Glutamatergic neuron (in vitro differentiated cells): ENCODE measurements at regions not wholly inside any gene's neighbourhood (a gene's known extent, or its start where the extent isn't known, plus 50 kb on each side); places are given as distances from the start of the nearest gene placed in this dataset.

ENCODE experiments used
- DNase-seq: peaks from one replicate; pipeline ENCODE4 v3.0.0; 2022
- H3K27ac Mint-ChIP-seq: one replicate; pipeline ENCODE4 v1.8.0; 2020; ENCODE audit warnings: mild to moderate bottlenecking, mixed read lengths, inconsistent platforms; ENCODE audit not compliant: unreplicated experiment
- H3K27me3 Mint-ChIP-seq: one replicate; pipeline ENCODE4 v1.8.0; 2020; ENCODE audit warnings: mild to moderate bottlenecking, moderate library complexity, mixed read lengths, inconsistent platforms; ENCODE audit not compliant: unreplicated experiment
- H3K36me3 Mint-ChIP-seq: one replicate; pipeline ENCODE4 v1.8.0; 2020; ENCODE audit warnings: mild to moderate bottlenecking, mixed read lengths, inconsistent platforms; ENCODE audit not compliant: unreplicated experiment
- H3K4me1 Mint-ChIP-seq: one replicate; pipeline ENCODE4 v1.8.0; 2020; ENCODE audit warnings: mild to moderate bottlenecking, low read depth, mixed read lengths, inconsistent platforms; ENCODE audit not compliant: unreplicated experiment
- H3K4me3 Mint-ChIP-seq: one replicate; pipeline ENCODE4 v1.8.0; 2020; ENCODE audit warnings: mild to moderate bottlenecking, mixed read lengths, inconsistent platforms; ENCODE audit not compliant: unreplicated experiment
- H3K9me3 Mint-ChIP-seq: one replicate; pipeline ENCODE4 v1.8.0; 2020; ENCODE audit warnings: mild to moderate bottlenecking, moderate library complexity, mixed read lengths, inconsistent platforms; ENCODE audit not compliant: unreplicated experiment
- CTCF ChIP-seq: fragments of 200-600 bp; sonication (generic); IDR thresholded peaks from one replicate; pipeline ENCODE4 v1.5.0; 2021; ENCODE audit not compliant: partially characterized antibody, unreplicated experiment

DNA sequence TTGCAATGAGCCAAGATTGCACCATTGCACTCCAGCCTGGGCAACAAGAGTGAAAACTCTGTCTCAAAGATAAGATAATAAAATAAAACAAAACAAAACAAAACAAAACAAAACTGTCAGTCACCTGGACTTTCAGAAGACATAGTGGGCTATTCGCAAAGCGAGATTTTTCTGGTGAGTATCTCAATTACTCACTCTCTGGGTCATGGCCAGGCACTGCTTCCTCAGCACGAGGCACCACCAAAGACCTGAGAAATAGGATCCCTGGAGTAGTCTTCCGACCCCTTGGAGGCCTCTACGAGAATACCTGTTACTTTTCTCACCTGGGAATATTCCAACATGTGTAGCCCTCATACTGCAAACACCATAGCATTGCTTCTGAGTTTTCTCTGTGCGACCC lies 201.7 kb upstream of the ZNF618 start:
- no peaks in the 10 kb centered on the region for H3K9me3 Mint-ChIP-seq
- H3K4me1 Mint-ChIP-seq = peaks cover 9% of the 10 kb centered on the region
- DNase-seq = no peak
- no peak for TF ChIP-seq CTCF
- H3K4me3 Mint-ChIP-seq = no peak overlapping the region
- H3K27ac Mint-ChIP-seq = no peak overlapping the region
- H3K36me3 Mint-ChIP-seq = no peaks in the 10 kb centered on the region
- H3K27me3 Mint-ChIP-seq = peaks cover 4% of the 10 kb centered on the region

DNA sequence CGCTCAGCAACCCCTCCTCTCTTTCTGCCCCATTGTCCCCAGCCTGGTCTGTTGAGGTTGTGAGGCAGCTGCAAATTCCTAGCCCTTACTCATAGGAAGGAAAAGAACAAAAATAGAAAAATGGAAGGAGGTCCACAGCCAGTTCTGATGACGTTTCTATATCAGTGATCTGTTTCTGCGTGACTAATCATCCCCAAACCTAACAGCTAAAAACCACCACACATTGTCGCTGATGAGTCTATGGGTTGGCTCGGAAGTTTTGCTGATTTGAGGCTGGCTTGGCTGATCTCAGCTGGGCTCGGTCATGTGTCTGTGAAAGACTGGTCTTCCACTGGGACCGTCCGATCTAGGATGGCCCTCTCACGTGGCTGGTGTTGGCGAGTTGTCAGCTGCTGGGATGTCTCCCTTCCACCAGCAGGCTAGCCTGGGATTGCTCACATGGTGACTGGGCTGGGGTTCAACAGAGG lies 200.6 kb upstream of the ZNF618 start:
- Mint-ChIP-seq H3K9me3 (no peaks in the 10 kb centered on the region), H3K27me3 (peaks cover 4% of the 10 kb centered on the region), H3K4me1 (peaks cover 9% of the 10 kb centered on the region), H3K27ac (no peak overlapping the region), H3K4me3 (no peak overlapping the region), H3K36me3 (no peaks in the 10 kb centered on the region)
- no peak for DNase-seq
- no peak for TF ChIP-seq CTCF

DNA sequence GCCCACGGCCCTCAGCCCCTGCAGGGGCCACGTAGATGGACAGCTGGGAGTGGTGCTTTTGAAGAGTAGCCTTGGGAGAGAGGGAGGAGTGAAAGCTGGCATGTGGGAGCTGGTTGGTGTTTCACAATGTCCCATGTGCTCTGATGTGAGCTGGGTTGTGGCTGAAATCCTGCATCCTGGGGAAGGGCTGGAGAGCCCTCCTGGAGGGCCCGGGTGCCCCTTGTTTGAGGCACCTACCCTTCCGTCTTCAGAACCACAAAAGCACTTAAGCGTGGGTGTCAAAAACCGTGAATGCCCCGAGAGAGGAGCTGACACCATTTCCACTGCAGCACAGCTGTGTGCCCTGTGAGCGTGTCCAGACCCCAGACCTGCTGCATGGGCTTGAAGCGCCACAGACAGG lies 199.1 kb upstream of the ZNF618 start:
- no peak for DNase-seq
- peaks cover 8% of the 10 kb centered on the region for H3K4me1 Mint-ChIP-seq
- no peak for TF ChIP-seq CTCF
- H3K9me3 Mint-ChIP-seq = no peaks in the 10 kb centered on the region
- no peak overlapping the region for H3K4me3 Mint-ChIP-seq
- no peaks in the 10 kb centered on the region for H3K36me3 Mint-ChIP-seq
- peaks cover 3% of the 10 kb centered on the region for H3K27me3 Mint-ChIP-seq
- no peak overlapping the region for H3K27ac Mint-ChIP-seq

DNA sequence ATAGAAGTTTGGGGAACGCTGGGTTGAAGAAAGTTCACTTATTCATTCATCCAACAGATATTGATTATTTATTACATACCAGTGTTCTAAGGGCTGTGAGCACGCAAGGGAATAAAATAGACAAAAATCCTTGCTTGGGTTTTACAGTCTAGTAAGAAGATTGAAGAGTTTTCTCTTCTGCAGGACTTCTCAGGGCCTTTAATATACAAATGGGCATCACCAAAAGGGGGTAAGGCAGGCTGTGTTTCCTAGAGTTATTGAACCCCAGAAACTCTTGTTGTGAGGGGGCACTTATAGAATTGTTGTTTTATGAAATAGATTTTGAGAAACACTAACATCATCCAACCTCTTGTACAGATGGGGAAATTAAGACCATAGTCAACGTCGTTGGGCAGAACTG lies 198.5 kb upstream of the ZNF618 start:
- H3K36me3 Mint-ChIP-seq = no peaks in the 10 kb centered on the region
- H3K9me3 Mint-ChIP-seq = no peaks in the 10 kb centered on the region
- no peak overlapping the region for H3K27ac Mint-ChIP-seq
- no peak for DNase-seq
- H3K27me3 Mint-ChIP-seq = peaks cover 2% of the 10 kb centered on the region
- no peak for TF ChIP-seq CTCF
- peaks cover 7% of the 10 kb centered on the region for H3K4me1 Mint-ChIP-seq
- no peak overlapping the region for H3K4me3 Mint-ChIP-seq

DNA sequence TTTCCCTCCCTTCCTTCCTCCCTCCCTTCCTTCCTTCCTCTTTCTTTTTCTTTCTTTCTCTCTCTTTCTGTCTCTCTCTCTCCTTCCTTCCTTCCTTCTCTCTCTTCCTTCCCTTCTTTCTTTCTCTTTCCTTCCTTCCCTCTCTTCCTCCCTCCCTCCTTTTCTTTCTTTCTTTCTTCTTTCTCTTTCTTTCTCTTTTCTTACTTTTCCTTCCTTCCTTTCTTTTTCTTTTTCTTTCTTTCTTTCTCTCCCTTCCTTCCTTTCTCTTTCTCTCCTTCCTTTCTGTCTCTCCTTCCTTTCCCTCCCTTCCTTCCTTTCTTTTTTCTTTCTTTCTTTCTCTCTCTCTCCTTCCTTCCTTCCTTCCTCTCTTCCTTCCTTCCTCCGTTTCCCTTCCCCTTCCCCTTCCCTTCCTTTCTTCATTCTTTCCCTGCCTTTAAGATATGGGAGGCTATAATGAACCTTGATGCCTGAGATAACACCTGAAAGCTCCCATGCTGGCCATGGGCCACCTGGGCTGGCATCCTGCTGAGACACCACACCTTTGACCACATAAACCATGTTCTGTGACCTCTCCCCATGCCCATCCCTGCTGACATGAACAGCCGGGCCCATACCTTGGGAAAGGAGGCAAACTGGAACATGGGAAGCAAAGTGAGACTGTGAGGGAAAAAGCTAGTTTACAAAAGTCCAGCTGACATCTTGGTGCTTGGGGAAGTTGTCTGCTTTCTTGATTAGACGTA lies 197.8 kb upstream of the ZNF618 start:
- Mint-ChIP-seq H3K27ac (no peak overlapping the region), H3K27me3 (peaks cover 2% of the 10 kb centered on the region), H3K4me3 (no peak overlapping the region), H3K4me1 (peaks cover 7% of the 10 kb centered on the region), H3K36me3 (no peaks in the 10 kb centered on the region), H3K9me3 (no peaks in the 10 kb centered on the region)
- DNase-seq = no peak
- TF ChIP-seq CTCF = no peak
